NCI-H2081 (cell line): ENCODE measurements at regions not wholly inside any gene's neighbourhood (a gene's known extent, or its start where the extent isn't known, plus 50 kb on each side); places are given as distances from the start of the nearest gene placed in this dataset.

Source experiments
- DNase-seq, 2 experiments: peaks; one replicate each; lab custom pipeline; 2025; lab: John Stamatoyannopoulos, UW

- no peak for DNase-seq
Measured at GRCh38 chr11:15379483-15379882, 264.8 kb downstream of the INSC start.

- no peak for DNase-seq
Measured at GRCh38 chr11:15390857-15391256, 276.1 kb downstream of the INSC start.

- no peak for DNase-seq
Measured at GRCh38 chr11:15396778-15397177, 282.1 kb downstream of the INSC start.

GRCh38 chr11:15406851-15407351, 292.2 kb downstream of the INSC start:
- DNase-seq = no peak

- peak in 1 of 2 experiments; percentile 45 for DNase-seq
Measured at GRCh38 chr11:15412054-15412453, 297.3 kb downstream of the INSC start.

- DNase-seq = no peak
Measured at GRCh38 chr11:15418921-15419320, 304.2 kb downstream of the INSC start.

GRCh38 chr11:15419696-15420095, 305.0 kb downstream of the INSC start:
- no peak for DNase-seq

- DNase-seq = no peak
Measured at GRCh38 chr11:15430381-15430780, 315.7 kb downstream of the INSC start.

GRCh38 chr11:15434529-15434928, 319.8 kb downstream of the INSC start:
- no peak for DNase-seq

- DNase-seq = no peak
Measured at GRCh38 chr11:15446315-15446714, 331.6 kb downstream of the INSC start.

- no peak for DNase-seq
Measured at GRCh38 chr11:15446929-15447328, 332.2 kb downstream of the INSC start.

- DNase-seq = no peak
Measured at GRCh38 chr11:15451713-15452112, 337.0 kb downstream of the INSC start.

GRCh38 chr11:15453211-15453765, 338.6 kb downstream of the INSC start:
- DNase-seq = no peak

- no peak for DNase-seq
Measured at GRCh38 chr11:15468466-15468865, 353.7 kb downstream of the INSC start.

GRCh38 chr11:15471048-15471894, 356.5 kb downstream of the INSC start:
- DNase-seq = no peak

- DNase-seq = no peak
Measured at GRCh38 chr11:15471895-15472799, 357.4 kb downstream of the INSC start.

GRCh38 chr11:15473954-15474837, 359.5 kb downstream of the INSC start:
- no peak for DNase-seq

- DNase-seq = no peak
Measured at GRCh38 chr11:15476371-15476917, 361.7 kb downstream of the INSC start.

GRCh38 chr11:15481871-15482270, 367.1 kb downstream of the INSC start:
- DNase-seq = no peak

GRCh38 chr11:15483205-15483604, 368.5 kb downstream of the INSC start:
- no peak for DNase-seq

- DNase-seq = no peak
Measured at GRCh38 chr11:15484398-15484797, 369.7 kb downstream of the INSC start.
